Epithelial cell of esophagus (primary cell): ENCODE measurements at regions not wholly inside any gene's neighbourhood (a gene's known extent, or its start where the extent isn't known, plus 50 kb on each side); places are given as distances from the start of the nearest gene placed in this dataset.

ENCODE experiments used
- DNase-seq: peaks from one replicate; pipeline ENCODE4 v3.0.0; 2010; ENCODE audit warnings: low read depth
- H3K4me3 ChIP-seq: 2 replicates; pipeline ENCODE4 v1.5.1; 2011; ENCODE audit warnings: mild to moderate bottlenecking, low read length, control low read depth
- CTCF ChIP-seq: IDR thresholded peaks from 2 replicates; pipeline ENCODE4 v1.5.1; 2011; ENCODE audit warnings: low read depth, mild to moderate bottlenecking, low read length, control low read depth, inconsistent platforms; ENCODE audit not compliant: insufficient read depth; ENCODE audit errors: missing control alignments

- no peak for DNase-seq
- H3K4me3 ChIP-seq = no peak overlapping the region
- no peak for TF ChIP-seq CTCF
Measured at GRCh38 chr2:58585233-58585632, 344.1 kb upstream of the FANCL start.

- DNase-seq = no peak
- H3K4me3 ChIP-seq = no peak overlapping the region
- no peak for TF ChIP-seq CTCF
Measured at GRCh38 chr2:58584606-58585118, 343.5 kb upstream of the FANCL start.

GRCh38 chr2:58578276-58578675 is 337.2 kb upstream of the FANCL start:
- no peak for TF ChIP-seq CTCF
- DNase-seq = no peak
- no peak overlapping the region for H3K4me3 ChIP-seq

- peak; percentile 76 for DNase-seq
- no peak for TF ChIP-seq CTCF
- no peak overlapping the region for H3K4me3 ChIP-seq
Measured at GRCh38 chr2:58574873-58575272, 333.7 kb upstream of the FANCL start.

- no peak for DNase-seq
- no peak overlapping the region for H3K4me3 ChIP-seq
- TF ChIP-seq CTCF = no peak
Measured at GRCh38 chr2:58572731-58573130, 331.6 kb upstream of the FANCL start.

GRCh38 chr2:58571181-58571852 is 330.2 kb upstream of the FANCL start:
- DNase-seq = peak; percentile 87
- peak; percentile 86 for TF ChIP-seq CTCF
- no peak overlapping the region for H3K4me3 ChIP-seq
